Neural cell (in vitro differentiated cells): ENCODE measurements at regions not wholly inside any gene's neighbourhood (a gene's known extent, or its start where the extent isn't known, plus 50 kb on each side); places are given as distances from the start of the nearest gene placed in this dataset.

Source experiments
- H2AFZ ChIP-seq: fragments of 200-600, 300-800 bp; sonication (generic), shearing (Covaris generic); 2 replicates; pipeline ENCODE4 v1.6.0; 2014; ENCODE audit warnings: low read depth, mild to moderate bottlenecking, antibody characterized with exemption, low read length, moderate library complexity
- H3F3A ChIP-seq: fragments of 200-600 bp; shearing (Covaris generic); 2 replicates; pipeline ENCODE4 v1.6.1; 2016; ENCODE audit warnings: mild to moderate bottlenecking, moderate library complexity, mixed read lengths, antibody characterized with exemption, low read length; ENCODE audit not compliant: insufficient read depth, poor library complexity, severe bottlenecking
- H3K27ac ChIP-seq: fragments of 200-600, 300-800 bp; sonication (generic), shearing (Covaris generic); 2 replicates; pipeline ENCODE4 v1.5.1; 2014; ENCODE audit warnings: mild to moderate bottlenecking, low read length, moderate library complexity
- H3K27me3 ChIP-seq: fragments of 300-800, 200-600 bp; sonication (generic), shearing (Covaris generic); 2 replicates; pipeline ENCODE4 v1.6.0; 2014; ENCODE audit warnings: mild to moderate bottlenecking, low read depth, low read length, moderate library complexity; ENCODE audit not compliant: insufficient read depth
- H3K36me3 ChIP-seq: fragments of 300-800, 200-600 bp; sonication (generic), shearing (Covaris generic); 2 replicates; pipeline ENCODE4 v1.5.1; 2014; ENCODE audit warnings: mild to moderate bottlenecking, antibody characterized with exemption, low read length, moderate library complexity; ENCODE audit not compliant: insufficient read depth
- H3K4me2 ChIP-seq: fragments of 300-800, 200-600 bp; sonication (generic), shearing (Covaris generic); 2 replicates; pipeline ENCODE4 v1.6.0; 2014; ENCODE audit warnings: mild to moderate bottlenecking, low read length
- H3K4me3 ChIP-seq: fragments of 300-800, 200-600 bp; sonication (generic), shearing (Covaris generic); 2 replicates; pipeline ENCODE4 v1.5.1; 2014; ENCODE audit warnings: mild to moderate bottlenecking, low read length, moderate library complexity
- H3K79me2 ChIP-seq: fragments of 200-600 bp; shearing (Covaris generic); replicated peaks from 2 replicates; pipeline ENCODE4 v1.6.0; 2014; ENCODE audit warnings: mild to moderate bottlenecking, low read length, moderate library complexity; ENCODE audit not compliant: insufficient read depth
- H3K9ac ChIP-seq: fragments of 300-800, 200-600 bp; sonication (generic), shearing (Covaris generic); 2 replicates; pipeline ENCODE4 v1.6.1; 2016; ENCODE audit warnings: mild to moderate bottlenecking, low read length, mixed read lengths
- H3K9me2 ChIP-seq: fragments of 200-600 bp; shearing (Covaris generic); 2 replicates; pipeline ENCODE4 v1.6.1; 2016; ENCODE audit warnings: mild to moderate bottlenecking, low read length, mixed read lengths; ENCODE audit not compliant: insufficient read depth
- H3K9me3 ChIP-seq: fragments of 200-600, 300-800 bp; sonication (generic), shearing (Covaris generic); 2 replicates; pipeline ENCODE4 v1.6.1; 2016; ENCODE audit warnings: mild to moderate bottlenecking, mixed run types, low read length, moderate library complexity, mixed read lengths
- H4K20me1 ChIP-seq: fragments of 200-600 bp; shearing (Covaris generic); 2 replicates; pipeline ENCODE4 v1.6.1; 2016; ENCODE audit warnings: mild to moderate bottlenecking, mixed run types; ENCODE audit not compliant: insufficient read depth
- EP300 ChIP-seq: fragments of 450-650 bp; conservative IDR thresholded peaks from 2 replicates; pipeline ENCODE4 v1.6.1; 2014; ENCODE audit warnings: antibody characterized with exemption, mild to moderate bottlenecking, moderate library complexity; ENCODE audit not compliant: poor library complexity, severe bottlenecking
- EZH2 ChIP-seq: fragments of 200-600, 300-800 bp; shearing (Covaris generic), sonication (generic); IDR thresholded peaks from 2 replicates; pipeline ENCODE4 v1.6.1; 2014; ENCODE audit warnings: antibody characterized with exemption, low read length, borderline replicate concordance, mild to moderate bottlenecking; ENCODE audit not compliant: insufficient read depth, poor library complexity, severe bottlenecking
- MXI1 ChIP-seq: fragments of 450-650 bp; conservative IDR thresholded peaks from 2 replicates; pipeline ENCODE4 v1.6.1; 2014; ENCODE audit warnings: antibody characterized with exemption, mild to moderate bottlenecking; ENCODE audit not compliant: poor library complexity, severe bottlenecking
- POLR2AphosphoS5 ChIP-seq: IDR thresholded peaks from 2 replicates; pipeline ENCODE4 v1.6.1; 2012
- RAD21 ChIP-seq: fragments of 450-650 bp; conservative IDR thresholded peaks from 2 replicates; pipeline ENCODE4 v1.6.1; 2014; ENCODE audit warnings: antibody characterized with exemption, mild to moderate bottlenecking, moderate library complexity
- SMC3 ChIP-seq: fragments of 450-650 bp; conservative IDR thresholded peaks from 2 replicates; pipeline ENCODE4 v1.6.1; 2014; ENCODE audit warnings: antibody characterized with exemption, mild to moderate bottlenecking, moderate library complexity; ENCODE audit not compliant: poor library complexity
- TAF1 ChIP-seq: IDR thresholded peaks from 2 replicates; pipeline ENCODE4 v1.6.1; 2012; ENCODE audit warnings: low read depth
- TF ChIP-seq, protein P1 (sequence below): fragments of 450-650 bp; IDR thresholded peaks from 2 replicates; pipeline ENCODE4 v1.5.1; 2014; ENCODE audit warnings: antibody characterized with exemption, mild to moderate bottlenecking, moderate library complexity; ENCODE audit not compliant: poor library complexity, severe bottlenecking
- TF ChIP-seq, protein P2 (sequence below): IDR thresholded peaks from 2 replicates; pipeline ENCODE4 v1.6.1; 2012; ENCODE audit warnings: borderline replicate concordance

DNA sequence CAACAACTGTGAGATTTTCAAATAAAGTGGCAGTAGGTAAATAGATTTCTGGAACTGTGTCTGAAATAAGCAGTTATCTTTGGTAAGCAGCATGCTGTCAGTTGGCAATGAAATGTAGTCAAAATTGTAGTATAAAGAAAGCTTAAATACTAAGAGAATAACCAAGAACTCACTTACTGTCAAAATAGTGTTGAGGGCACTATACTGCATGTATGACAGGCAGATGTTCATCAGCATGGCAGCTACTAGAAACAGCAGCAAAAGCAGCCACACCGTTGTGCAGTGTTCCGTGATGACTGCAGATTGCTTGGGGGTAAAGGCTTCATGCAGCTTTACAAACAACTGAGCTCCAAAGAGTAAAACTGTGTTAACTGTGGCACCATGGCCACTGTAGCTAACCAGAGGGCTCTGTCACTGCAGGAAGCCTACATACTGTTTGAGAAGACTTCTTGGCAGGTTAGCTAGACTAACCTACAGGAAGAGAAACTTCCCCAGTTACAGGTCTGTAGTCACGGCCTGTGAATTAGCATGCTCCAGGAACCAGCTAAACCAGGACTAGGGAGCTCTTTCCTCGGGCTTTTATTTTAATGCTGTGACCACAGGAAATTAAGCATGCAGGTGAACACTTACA lies 459.7 kb downstream of the TBL1XR1 start:
- Histone ChIP-seq H3K9me3 (no peaks in the 10 kb centered on the region), H4K20me1 (no peaks in the 10 kb centered on the region), H3F3A (no peaks in the 10 kb centered on the region), H3K9me2 (no peaks in the 10 kb centered on the region), H3K4me2 (no peak overlapping the region), H3K9ac (no peak overlapping the region), H2AFZ (no peak overlapping the region), H3K27ac (no peak overlapping the region), H3K27me3 (no peaks in the 10 kb centered on the region), H3K36me3 (no peaks in the 10 kb centered on the region), H3K4me3 (no peak overlapping the region), H3K79me2 (no peaks in the 10 kb centered on the region)
- TF ChIP-seq TAF1 (no peak), POLR2AphosphoS5 (peak; percentile 56), EZH2 (no peak), RAD21 (no peak), EP300 (peak; percentile 53), SMC3 (no peak), MXI1 (no peak)
- TF ChIP-seq, protein P1, sequence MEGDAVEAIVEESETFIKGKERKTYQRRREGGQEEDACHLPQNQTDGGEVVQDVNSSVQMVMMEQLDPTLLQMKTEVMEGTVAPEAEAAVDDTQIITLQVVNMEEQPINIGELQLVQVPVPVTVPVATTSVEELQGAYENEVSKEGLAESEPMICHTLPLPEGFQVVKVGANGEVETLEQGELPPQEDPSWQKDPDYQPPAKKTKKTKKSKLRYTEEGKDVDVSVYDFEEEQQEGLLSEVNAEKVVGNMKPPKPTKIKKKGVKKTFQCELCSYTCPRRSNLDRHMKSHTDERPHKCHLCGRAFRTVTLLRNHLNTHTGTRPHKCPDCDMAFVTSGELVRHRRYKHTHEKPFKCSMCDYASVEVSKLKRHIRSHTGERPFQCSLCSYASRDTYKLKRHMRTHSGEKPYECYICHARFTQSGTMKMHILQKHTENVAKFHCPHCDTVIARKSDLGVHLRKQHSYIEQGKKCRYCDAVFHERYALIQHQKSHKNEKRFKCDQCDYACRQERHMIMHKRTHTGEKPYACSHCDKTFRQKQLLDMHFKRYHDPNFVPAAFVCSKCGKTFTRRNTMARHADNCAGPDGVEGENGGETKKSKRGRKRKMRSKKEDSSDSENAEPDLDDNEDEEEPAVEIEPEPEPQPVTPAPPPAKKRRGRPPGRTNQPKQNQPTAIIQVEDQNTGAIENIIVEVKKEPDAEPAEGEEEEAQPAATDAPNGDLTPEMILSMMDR = no peak
- TF ChIP-seq, protein P2, sequence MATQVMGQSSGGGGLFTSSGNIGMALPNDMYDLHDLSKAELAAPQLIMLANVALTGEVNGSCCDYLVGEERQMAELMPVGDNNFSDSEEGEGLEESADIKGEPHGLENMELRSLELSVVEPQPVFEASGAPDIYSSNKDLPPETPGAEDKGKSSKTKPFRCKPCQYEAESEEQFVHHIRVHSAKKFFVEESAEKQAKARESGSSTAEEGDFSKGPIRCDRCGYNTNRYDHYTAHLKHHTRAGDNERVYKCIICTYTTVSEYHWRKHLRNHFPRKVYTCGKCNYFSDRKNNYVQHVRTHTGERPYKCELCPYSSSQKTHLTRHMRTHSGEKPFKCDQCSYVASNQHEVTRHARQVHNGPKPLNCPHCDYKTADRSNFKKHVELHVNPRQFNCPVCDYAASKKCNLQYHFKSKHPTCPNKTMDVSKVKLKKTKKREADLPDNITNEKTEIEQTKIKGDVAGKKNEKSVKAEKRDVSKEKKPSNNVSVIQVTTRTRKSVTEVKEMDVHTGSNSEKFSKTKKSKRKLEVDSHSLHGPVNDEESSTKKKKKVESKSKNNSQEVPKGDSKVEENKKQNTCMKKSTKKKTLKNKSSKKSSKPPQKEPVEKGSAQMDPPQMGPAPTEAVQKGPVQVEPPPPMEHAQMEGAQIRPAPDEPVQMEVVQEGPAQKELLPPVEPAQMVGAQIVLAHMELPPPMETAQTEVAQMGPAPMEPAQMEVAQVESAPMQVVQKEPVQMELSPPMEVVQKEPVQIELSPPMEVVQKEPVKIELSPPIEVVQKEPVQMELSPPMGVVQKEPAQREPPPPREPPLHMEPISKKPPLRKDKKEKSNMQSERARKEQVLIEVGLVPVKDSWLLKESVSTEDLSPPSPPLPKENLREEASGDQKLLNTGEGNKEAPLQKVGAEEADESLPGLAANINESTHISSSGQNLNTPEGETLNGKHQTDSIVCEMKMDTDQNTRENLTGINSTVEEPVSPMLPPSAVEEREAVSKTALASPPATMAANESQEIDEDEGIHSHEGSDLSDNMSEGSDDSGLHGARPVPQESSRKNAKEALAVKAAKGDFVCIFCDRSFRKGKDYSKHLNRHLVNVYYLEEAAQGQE = no peak

DNA sequence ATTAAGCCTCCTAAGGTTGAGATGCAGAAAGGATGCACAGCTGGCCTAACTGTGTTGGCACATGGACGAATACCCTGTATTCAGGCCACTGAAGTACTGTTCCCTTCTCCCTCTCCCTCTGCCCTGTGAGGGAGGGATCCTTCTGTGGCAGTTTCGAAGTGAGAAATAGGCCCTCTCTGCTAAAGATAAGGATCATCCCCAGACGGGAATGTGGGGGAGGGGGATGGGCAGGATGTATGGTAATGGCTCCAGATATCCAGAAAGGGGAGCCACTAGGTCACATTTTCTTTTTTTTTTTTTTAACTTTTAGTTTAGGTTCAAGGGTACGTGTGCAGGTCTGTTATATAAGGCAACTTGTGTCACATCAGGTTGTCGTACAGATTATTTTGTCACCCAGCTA lies 463.1 kb downstream of the TBL1XR1 start:
- Histone ChIP-seq H3K4me3 (no peak overlapping the region), H3K79me2 (no peaks in the 10 kb centered on the region), H2AFZ (no peak overlapping the region), H3K36me3 (no peaks in the 10 kb centered on the region), H3K27ac (no peak overlapping the region), H3K9ac (no peak overlapping the region), H4K20me1 (no peaks in the 10 kb centered on the region), H3K9me2 (no peaks in the 10 kb centered on the region), H3K9me3 (no peaks in the 10 kb centered on the region), H3F3A (no peaks in the 10 kb centered on the region), H3K27me3 (no peaks in the 10 kb centered on the region), H3K4me2 (no peak overlapping the region)
- TF ChIP-seq, protein P1 = no peak
- TF ChIP-seq EP300 (no peak), EZH2 (no peak), POLR2AphosphoS5 (no peak), MXI1 (no peak), SMC3 (no peak), RAD21 (no peak), TAF1 (no peak)
- TF ChIP-seq, protein P2 = no peak
